ENCODE measurements at regions not wholly inside any gene's neighbourhood (a gene's known extent, or its start where the extent isn't known, plus 50 kb on each side); places are given as distances from the start of the nearest gene placed in this dataset.

DNA sequence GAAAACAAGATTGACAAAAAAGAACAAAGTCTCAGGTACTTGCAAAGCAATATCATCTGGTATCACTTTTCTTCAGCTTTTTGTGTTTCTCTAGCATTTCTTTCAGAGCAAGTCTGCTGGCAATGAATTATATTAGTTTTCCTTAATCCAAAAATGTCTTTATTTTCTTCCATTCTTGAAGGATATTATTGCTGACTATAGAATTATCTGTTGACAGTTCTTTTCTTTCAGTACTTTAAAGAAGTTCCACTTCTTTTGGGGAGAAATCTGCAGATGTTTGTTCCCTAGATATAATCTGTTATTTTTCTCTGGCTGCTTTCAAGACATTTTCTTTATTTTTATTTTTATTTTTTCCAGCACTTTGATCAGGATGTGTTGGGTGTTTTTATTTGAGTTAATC lies 161.8 kb upstream of the SPRED2 start:
- TF ChIP-seq, protein P1, sequence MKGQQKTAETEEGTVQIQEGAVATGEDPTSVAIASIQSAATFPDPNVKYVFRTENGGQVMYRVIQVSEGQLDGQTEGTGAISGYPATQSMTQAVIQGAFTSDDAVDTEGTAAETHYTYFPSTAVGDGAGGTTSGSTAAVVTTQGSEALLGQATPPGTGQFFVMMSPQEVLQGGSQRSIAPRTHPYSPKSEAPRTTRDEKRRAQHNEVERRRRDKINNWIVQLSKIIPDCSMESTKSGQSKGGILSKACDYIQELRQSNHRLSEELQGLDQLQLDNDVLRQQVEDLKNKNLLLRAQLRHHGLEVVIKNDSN (IDR thresholded peaks at IDR 0.05): no peak
- TF ChIP-seq EGR1 (IDR thresholded peaks at IDR 0.05) (no peak), NFIC (IDR thresholded peaks at IDR 0.05) (no peak), CREB1 (IDR thresholded peaks at IDR 0.05; ENCODE audit: low read depth) (no peak), CEBPB (IDR thresholded peaks at IDR 0.05) (no peak), MAX (IDR thresholded peaks at IDR 0.05) (no peak), RAD21 (IDR thresholded peaks at IDR 0.05; ENCODE audit: low read depth) (no peak), ZBTB7A (IDR thresholded peaks at IDR 0.05; ENCODE audit: low read depth) (no peak), TAF1 (IDR thresholded peaks at IDR 0.05; ENCODE audit: low read depth) (no peak), TCF12 (IDR thresholded peaks at IDR 0.05; ENCODE audit: low read depth) (no peak), YY1 (IDR thresholded peaks at IDR 0.05; ENCODE audit: low read depth) (no peak), EP300 (IDR thresholded peaks at IDR 0.05; ENCODE audit: borderline replicate concordance) (no peak), REST (IDR thresholded peaks at IDR 0.05; ENCODE audit: low read depth) (no peak), TEAD4 (IDR thresholded peaks at IDR 0.05) (no peak), FOXM1 (IDR thresholded peaks at IDR 0.05; ENCODE audit: borderline replicate concordance, low read depth) (no peak)

GRCh38 chr2:65589667-65590066 lies 157.3 kb upstream of the SPRED2 start:
- no peak for TF ChIP-seq REST (IDR thresholded peaks at IDR 0.05; ENCODE audit: low read depth)
- TF ChIP-seq TCF12 (IDR thresholded peaks at IDR 0.05; ENCODE audit: low read depth): no peak
- no peak for TF ChIP-seq YY1 (IDR thresholded peaks at IDR 0.05; ENCODE audit: low read depth)
- no peak for TF ChIP-seq ZBTB7A (IDR thresholded peaks at IDR 0.05; ENCODE audit: low read depth)
- no peak for TF ChIP-seq CREB1 (IDR thresholded peaks at IDR 0.05; ENCODE audit: low read depth)
- no peak for TF ChIP-seq TEAD4 (IDR thresholded peaks at IDR 0.05)
- no peak for TF ChIP-seq CEBPB (IDR thresholded peaks at IDR 0.05)
- TF ChIP-seq, protein P1 (IDR thresholded peaks at IDR 0.05): no peak
- TF ChIP-seq NFIC (IDR thresholded peaks at IDR 0.05): no peak
- TF ChIP-seq MAX (IDR thresholded peaks at IDR 0.05): no peak
- TF ChIP-seq RAD21 (IDR thresholded peaks at IDR 0.05; ENCODE audit: low read depth): no peak
- TF ChIP-seq EP300 (IDR thresholded peaks at IDR 0.05; ENCODE audit: borderline replicate concordance): no peak
- TF ChIP-seq EGR1 (IDR thresholded peaks at IDR 0.05): no peak
- no peak for TF ChIP-seq TAF1 (IDR thresholded peaks at IDR 0.05; ENCODE audit: low read depth)

DNA sequence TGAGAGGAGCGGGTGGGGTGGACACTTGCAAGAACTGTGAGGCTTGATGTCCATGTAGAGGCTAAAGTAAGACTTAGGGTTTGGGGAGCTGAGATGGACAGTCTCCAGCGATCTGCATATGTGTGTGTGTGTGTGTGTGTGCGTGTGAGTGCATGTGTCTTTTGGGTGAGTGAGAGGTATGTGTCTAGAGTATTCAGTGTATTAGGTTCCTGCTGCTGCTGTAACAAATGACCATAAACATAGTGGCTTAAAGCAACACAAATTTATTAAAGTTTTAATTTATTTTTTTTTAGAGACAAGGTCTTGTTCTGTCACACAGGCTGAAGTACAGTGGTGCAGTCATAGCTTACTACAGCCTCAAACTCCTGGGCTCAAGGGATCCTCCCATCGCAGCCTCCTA lies 155.4 kb upstream of the SPRED2 start:
- TF ChIP-seq NFIC (IDR thresholded peaks at IDR 0.05) (no peak), FOXM1 (IDR thresholded peaks at IDR 0.05; ENCODE audit: borderline replicate concordance, low read depth) (no peak), REST (IDR thresholded peaks at IDR 0.05; ENCODE audit: low read depth) (no peak), EP300 (IDR thresholded peaks at IDR 0.05; ENCODE audit: borderline replicate concordance) (no peak), CEBPB (IDR thresholded peaks at IDR 0.05) (no peak)

- TF ChIP-seq CEBPB (IDR thresholded peaks at IDR 0.05) (no peak), TCF12 (IDR thresholded peaks at IDR 0.05; ENCODE audit: low read depth) (no peak), NFIC (IDR thresholded peaks at IDR 0.05) (no peak), YY1 (IDR thresholded peaks at IDR 0.05; ENCODE audit: low read depth) (no peak), RAD21 (IDR thresholded peaks at IDR 0.05; ENCODE audit: low read depth) (no peak), EP300 (IDR thresholded peaks at IDR 0.05; ENCODE audit: borderline replicate concordance) (no peak), MAX (IDR thresholded peaks at IDR 0.05) (no peak), ZBTB7A (IDR thresholded peaks at IDR 0.05; ENCODE audit: low read depth) (no peak), FOXM1 (IDR thresholded peaks at IDR 0.05; ENCODE audit: borderline replicate concordance, low read depth) (no peak)
- TF ChIP-seq, protein P1 (IDR thresholded peaks at IDR 0.05): no peak
Measured at GRCh38 chr2:65586516-65586915, 154.1 kb upstream of the SPRED2 start.
